CD14-positive monocyte (primary cell): ENCODE measurements at regions not wholly inside any gene's neighbourhood (a gene's known extent, or its start where the extent isn't known, plus 50 kb on each side); places are given as distances from the start of the nearest gene placed in this dataset.

Experiments
- DNase-seq, 3 donors: peaks; one replicate each; pipeline ENCODE4 v3.0.0-alpha.2; 2011 to 2022
- H2AFZ ChIP-seq: 2 replicates; pipeline ENCODE4 v1.6.0; 2012; ENCODE audit warnings: mild to moderate bottlenecking, low read depth, low read length, inconsistent platforms; ENCODE audit not compliant: insufficient read depth, poor library complexity, severe bottlenecking
- H3K27ac ChIP-seq, 2 donors: 1 replicate in 1 of 2; 2 replicates in 1 of 2; pipeline ENCODE4 v1.5.1; 2012 to 2013; ENCODE audit warnings: low read length in 2 of 2, control low read depth in 1 of 2, inconsistent platforms in 1 of 2, low read depth in 1 of 2, mild to moderate bottlenecking in 1 of 2
- H3K27me3 ChIP-seq, 2 donors: one replicate each; pipeline versions ENCODE4 v1.6.0 to v1.6.1; 2011 to 2013; ENCODE audit warnings: low read length in 2 of 2; ENCODE audit not compliant: control insufficient read depth in 2 of 2, insufficient read depth in 2 of 2
- H3K36me3 ChIP-seq, 2 donors: replicated peaks in 1 of 2; 1 replicate in 1 of 2; 2 replicates in 1 of 2; pipeline versions ENCODE4 v1.5.1 to v1.6.1; 2012 to 2013; ENCODE audit warnings: low read length in 2 of 2, control low read depth in 1 of 2, inconsistent platforms in 1 of 2, mild to moderate bottlenecking in 1 of 2; ENCODE audit not compliant: insufficient read depth in 2 of 2, control insufficient read depth in 1 of 2
- H3K4me1 ChIP-seq, 2 donors: 1 replicate in 1 of 2; 2 replicates in 1 of 2; pipeline versions ENCODE4 v1.5.1 to v1.6.1; 2012 to 2013; ENCODE audit warnings: low read length in 2 of 2, control low read depth in 1 of 2, inconsistent platforms in 1 of 2, mild to moderate bottlenecking in 1 of 2, moderate library complexity in 1 of 2; ENCODE audit not compliant: insufficient read depth in 2 of 2, control insufficient read depth in 1 of 2
- H3K4me2 ChIP-seq: replicated peaks from 2 replicates; pipeline ENCODE3; 2012; ENCODE audit warnings: low read length, moderate library complexity, mild to moderate bottlenecking; ENCODE audit not compliant: poor library complexity, severe bottlenecking; ENCODE audit errors: extremely low read depth
- H3K4me3 ChIP-seq, 3 experiments: fragments of 200-600 bp in 1 of 3; sonication (generic) in 1 of 3; replicated peaks in 1 of 3; 1 replicate in 2 of 3; 2 replicates in 1 of 3; pipeline ENCODE4 v1.5.1; 2011 to 2013; ENCODE audit warnings: low read length in 3 of 3, mild to moderate bottlenecking in 3 of 3, control low read depth in 2 of 3, low read depth in 2 of 3, inconsistent platforms in 1 of 3, moderate library complexity in 1 of 3
- H3K79me2 ChIP-seq: 2 replicates; pipeline ENCODE4 v1.6.0; 2012; ENCODE audit warnings: mild to moderate bottlenecking, control low read depth, inconsistent platforms, low read length, moderate library complexity; ENCODE audit not compliant: insufficient read depth
- H3K9ac ChIP-seq: 2 replicates; pipeline ENCODE4 v1.6.0; 2017; ENCODE audit warnings: low read length, mild to moderate bottlenecking; ENCODE audit not compliant: insufficient read depth, poor library complexity, severe bottlenecking
- H3K9me3 ChIP-seq, 2 donors: replicated peaks in 1 of 2; 1 replicate in 1 of 2; 2 replicates in 1 of 2; pipeline versions ENCODE4 v1.5.1 to v1.6.1; 2012 to 2013; ENCODE audit warnings: low read length in 2 of 2, control low read depth in 1 of 2; ENCODE audit not compliant: control insufficient read depth in 1 of 2, insufficient read depth in 1 of 2
- H4K20me1 ChIP-seq: 2 replicates; pipeline ENCODE4 v1.6.0; 2012; ENCODE audit warnings: mild to moderate bottlenecking, low read length, control low read depth, moderate library complexity; ENCODE audit not compliant: insufficient read depth
- H3K27ac Mint-ChIP-seq, 7 donors: one replicate each; pipeline ENCODE4 v1.8.0; 2020; ENCODE audit warnings: mild to moderate bottlenecking in 7 of 7, mixed read lengths in 7 of 7, moderate library complexity in 6 of 7, inconsistent platforms in 2 of 7
- H3K27me3 Mint-ChIP-seq, 3 donors: one replicate each; pipeline ENCODE4 v1.8.0; 2021 to 2022; ENCODE audit warnings: low read depth in 3 of 3, mild to moderate bottlenecking in 3 of 3, mixed read lengths in 3 of 3, moderate library complexity in 3 of 3, inconsistent platforms in 1 of 3
- H3K36me3 Mint-ChIP-seq, 2 donors: one replicate each; pipeline ENCODE4 v1.8.0; 2020; ENCODE audit warnings: mixed read lengths in 2 of 2, inconsistent platforms in 1 of 2, mild to moderate bottlenecking in 1 of 2
- H3K4me1 Mint-ChIP-seq: one replicate; pipeline ENCODE4 v1.8.0; 2020; ENCODE audit warnings: mild to moderate bottlenecking, mixed read lengths
- H3K4me3 Mint-ChIP-seq, 2 donors: one replicate each; pipeline ENCODE4 v1.8.0; 2020; ENCODE audit warnings: mild to moderate bottlenecking in 2 of 2, mixed read lengths in 2 of 2, moderate library complexity in 1 of 2
- H3K9me3 Mint-ChIP-seq, 7 donors: one replicate each; pipeline ENCODE4 v1.8.0; 2020 to 2022; ENCODE audit warnings: mixed read lengths in 7 of 7, mild to moderate bottlenecking in 6 of 7, moderate library complexity in 6 of 7, inconsistent platforms in 2 of 7
- WGBS: methylation state at CpG from one replicate; pipeline ENCODE4 v1.1.5; 2013; ENCODE audit warnings: missing lambda C conversion rate; ENCODE audit not compliant: insufficient coverage; 5-methylcytosine and 5-hydroxymethylcytosine counted together
- intact Hi-C, 2 donors: fragments of 100-400 bp; cut with micrococcal nuclease; formaldehyde crosslinking; loops; one replicate each; pipeline versions ENCODE4 v1.15.0 to v1.15.1; 2023
- TF ChIP-seq, protein P1 (sequence below): fragments of 200-600 bp; IDR thresholded peaks from one replicate; pipeline ENCODE4 v1.8.0; 2022; ENCODE audit warnings: antibody characterized with exemption, mild to moderate bottlenecking

GRCh38 chr3:148625991-148626390 lies 71.7 kb upstream of the AGTR1 start:
- Histone ChIP-seq H3K27ac (no peak overlapping the region), H3K27me3 (no peaks in the 10 kb centered on the region), H2AFZ (no peak overlapping the region), H3K4me1 (no peaks in the 10 kb centered on the region), H3K79me2 (no peaks in the 10 kb centered on the region), H3K4me3 (no peak overlapping the region), H3K9me3 (peaks cover 0 to 8% of the 10 kb centered on the region in 2 donors), H4K20me1 (no peaks in the 10 kb centered on the region), H3K4me2 (no peak overlapping the region), H3K9ac (no peak overlapping the region), H3K36me3 (no peaks in the 10 kb centered on the region)
- Mint-ChIP-seq H3K27ac (no peak overlapping the region), H3K9me3 (peaks cover 0 to 6% (median 1%) of the 10 kb centered on the region in 7 donors), H3K27me3 (no peaks in the 10 kb centered on the region), H3K4me1 (no peaks in the 10 kb centered on the region), H3K4me3 (no peak overlapping the region), H3K36me3 (no peaks in the 10 kb centered on the region)
- intact Hi-C loops = no loop called here
- DNase-seq = no peak
- WGBS = no CpG with 5 or more reads among the region's 2 CpGs
- TF ChIP-seq, protein P1, sequence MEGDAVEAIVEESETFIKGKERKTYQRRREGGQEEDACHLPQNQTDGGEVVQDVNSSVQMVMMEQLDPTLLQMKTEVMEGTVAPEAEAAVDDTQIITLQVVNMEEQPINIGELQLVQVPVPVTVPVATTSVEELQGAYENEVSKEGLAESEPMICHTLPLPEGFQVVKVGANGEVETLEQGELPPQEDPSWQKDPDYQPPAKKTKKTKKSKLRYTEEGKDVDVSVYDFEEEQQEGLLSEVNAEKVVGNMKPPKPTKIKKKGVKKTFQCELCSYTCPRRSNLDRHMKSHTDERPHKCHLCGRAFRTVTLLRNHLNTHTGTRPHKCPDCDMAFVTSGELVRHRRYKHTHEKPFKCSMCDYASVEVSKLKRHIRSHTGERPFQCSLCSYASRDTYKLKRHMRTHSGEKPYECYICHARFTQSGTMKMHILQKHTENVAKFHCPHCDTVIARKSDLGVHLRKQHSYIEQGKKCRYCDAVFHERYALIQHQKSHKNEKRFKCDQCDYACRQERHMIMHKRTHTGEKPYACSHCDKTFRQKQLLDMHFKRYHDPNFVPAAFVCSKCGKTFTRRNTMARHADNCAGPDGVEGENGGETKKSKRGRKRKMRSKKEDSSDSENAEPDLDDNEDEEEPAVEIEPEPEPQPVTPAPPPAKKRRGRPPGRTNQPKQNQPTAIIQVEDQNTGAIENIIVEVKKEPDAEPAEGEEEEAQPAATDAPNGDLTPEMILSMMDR = no peak

DNA sequence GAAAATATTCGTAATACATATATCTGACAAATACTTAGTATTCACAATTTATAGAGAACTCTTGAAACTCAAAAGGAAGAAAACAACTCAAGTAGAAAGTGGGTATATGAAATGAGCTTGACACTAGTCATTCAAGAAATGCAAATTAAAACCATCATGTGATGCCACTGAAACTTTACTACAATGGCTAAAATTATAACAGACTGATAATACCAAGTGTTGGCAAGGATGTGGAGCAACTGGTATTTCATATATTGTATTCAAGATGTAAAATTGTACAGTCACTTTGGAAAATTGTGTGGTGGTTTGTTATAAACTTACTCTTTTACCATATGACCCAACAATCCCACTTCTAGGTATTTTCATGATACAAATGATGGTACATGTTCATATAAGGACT lies 68.7 kb upstream of the AGTR1 start:
- H3K79me2 ChIP-seq = no peaks in the 10 kb centered on the region
- H3K4me3 ChIP-seq = no peak overlapping the region
- H3K9ac ChIP-seq = no peak overlapping the region
- no CpG with 5 or more reads among the region's 1 CpG for WGBS
- no peak for DNase-seq
- H3K4me1 ChIP-seq = no peaks in the 10 kb centered on the region
- Mint-ChIP-seq H3K36me3 (no peaks in the 10 kb centered on the region), H3K4me3 (no peak overlapping the region), H3K27me3 (peaks cover 0 to 2% (median 1%) of the 10 kb centered on the region in 3 donors), H3K27ac (no peak overlapping the region), H3K9me3 (peaks cover 2 to 8% (median 4%) of the 10 kb centered on the region in 7 donors), H3K4me1 (no peaks in the 10 kb centered on the region)
- no peaks in the 10 kb centered on the region for H4K20me1 ChIP-seq
- intact Hi-C loops = no loop called here
- H3K27ac ChIP-seq = no peak overlapping the region
- TF ChIP-seq, protein P1 = no peak
- H3K27me3 ChIP-seq = no peaks in the 10 kb centered on the region
- H3K36me3 ChIP-seq = no peaks in the 10 kb centered on the region
- no peak overlapping the region for H3K4me2 ChIP-seq
- H3K9me3 ChIP-seq = peaks cover 0 to 10% of the 10 kb centered on the region in 2 donors
- no peak overlapping the region for H2AFZ ChIP-seq
